NCI-H2171 treated with DMSO at 0.1 percent for 48 hours (cell line): ENCODE measurements at regions not wholly inside any gene's neighbourhood (a gene's known extent, or its start where the extent isn't known, plus 50 kb on each side); places are given as distances from the start of the nearest gene placed in this dataset.
"Not testable (repeated sequence)": the region's sequence is repeated elsewhere in the genome, so short reads cannot be mapped to it uniquely, and the experiment has no call there.

Source experiments
- DNase-seq: peaks from one replicate; lab custom pipeline; 2025; lab: John Stamatoyannopoulos, UW

DNA sequence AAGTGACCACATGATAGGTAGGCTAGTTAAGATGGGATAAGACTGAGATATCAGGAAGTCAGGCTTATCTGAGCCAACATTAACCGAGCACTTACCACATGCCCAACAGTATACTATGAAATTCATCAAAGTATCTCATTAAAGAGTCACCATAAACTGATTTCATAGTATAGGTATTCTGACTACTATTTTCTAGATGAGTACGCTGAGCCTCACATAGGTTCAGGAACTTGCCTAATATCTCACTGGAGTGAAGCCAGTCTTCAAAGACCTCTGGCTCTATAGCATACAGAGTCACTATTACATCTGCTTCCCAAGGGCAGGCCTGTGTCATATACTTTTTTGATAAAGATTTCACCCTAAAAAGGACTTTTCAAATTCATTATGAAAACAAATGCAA, 115.6 kb upstream of the NGF start:
- DNase-seq: no peak

DNA sequence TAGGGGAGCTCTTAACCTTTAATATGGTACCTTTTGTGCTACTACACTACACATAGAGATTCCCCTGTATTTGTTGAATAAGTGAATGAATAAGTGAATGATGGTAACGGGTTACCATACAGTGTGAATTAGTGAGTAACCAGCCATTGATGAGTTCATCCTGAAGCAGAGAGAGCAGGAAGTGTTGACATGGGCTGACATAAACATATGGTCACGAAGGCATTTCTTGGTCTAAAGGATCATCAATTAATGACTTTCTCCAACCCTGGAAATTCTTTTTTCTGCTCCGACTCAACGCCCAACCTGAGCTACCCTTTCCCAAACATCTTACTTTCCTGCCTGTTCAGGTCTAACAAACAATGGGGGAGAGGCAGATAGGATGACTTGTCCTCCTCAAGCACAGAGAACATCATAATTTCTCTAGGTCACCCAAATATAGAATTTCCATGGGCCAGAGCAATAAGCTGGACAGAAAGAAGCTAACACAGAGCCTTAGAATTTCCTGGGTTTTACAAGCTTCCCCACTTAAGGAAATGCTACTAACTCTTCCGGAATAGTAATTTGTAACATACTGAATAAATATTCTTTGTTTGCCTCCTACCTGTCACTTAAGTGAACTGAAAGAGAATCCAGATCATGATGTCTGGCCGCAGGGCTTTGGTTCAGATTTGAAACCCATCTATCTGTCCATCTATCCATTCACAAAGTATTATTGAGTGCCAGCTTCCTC, 114.7 kb upstream of the NGF start:
- DNase-seq: no peak

DNA sequence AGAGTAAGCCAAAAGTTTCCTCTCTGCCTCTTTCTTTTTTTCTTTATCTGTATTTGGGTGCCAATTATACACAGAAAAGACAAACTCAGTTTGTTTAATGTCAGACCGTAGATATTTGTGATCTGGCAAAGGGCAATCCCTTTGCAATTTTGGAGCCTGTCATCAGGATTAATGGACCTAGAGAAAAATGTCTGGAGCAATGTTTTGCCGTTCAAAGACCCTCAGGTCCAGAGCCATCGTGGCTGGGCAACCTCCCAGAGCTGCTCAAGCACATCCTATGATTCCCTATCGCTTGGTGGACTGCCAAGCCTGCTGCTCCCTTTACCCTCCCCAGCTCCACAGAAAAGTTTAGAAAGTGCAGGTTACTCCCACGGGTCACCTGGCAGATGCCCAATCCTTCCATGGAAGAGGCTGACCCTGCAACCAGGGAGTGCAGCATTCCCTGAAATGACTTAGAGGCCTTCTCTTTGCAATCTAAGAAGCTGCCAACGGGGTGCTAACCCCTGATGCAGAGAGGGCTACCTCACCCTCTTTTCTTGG, 112.5 kb upstream of the NGF start:
- no peak for DNase-seq

DNA sequence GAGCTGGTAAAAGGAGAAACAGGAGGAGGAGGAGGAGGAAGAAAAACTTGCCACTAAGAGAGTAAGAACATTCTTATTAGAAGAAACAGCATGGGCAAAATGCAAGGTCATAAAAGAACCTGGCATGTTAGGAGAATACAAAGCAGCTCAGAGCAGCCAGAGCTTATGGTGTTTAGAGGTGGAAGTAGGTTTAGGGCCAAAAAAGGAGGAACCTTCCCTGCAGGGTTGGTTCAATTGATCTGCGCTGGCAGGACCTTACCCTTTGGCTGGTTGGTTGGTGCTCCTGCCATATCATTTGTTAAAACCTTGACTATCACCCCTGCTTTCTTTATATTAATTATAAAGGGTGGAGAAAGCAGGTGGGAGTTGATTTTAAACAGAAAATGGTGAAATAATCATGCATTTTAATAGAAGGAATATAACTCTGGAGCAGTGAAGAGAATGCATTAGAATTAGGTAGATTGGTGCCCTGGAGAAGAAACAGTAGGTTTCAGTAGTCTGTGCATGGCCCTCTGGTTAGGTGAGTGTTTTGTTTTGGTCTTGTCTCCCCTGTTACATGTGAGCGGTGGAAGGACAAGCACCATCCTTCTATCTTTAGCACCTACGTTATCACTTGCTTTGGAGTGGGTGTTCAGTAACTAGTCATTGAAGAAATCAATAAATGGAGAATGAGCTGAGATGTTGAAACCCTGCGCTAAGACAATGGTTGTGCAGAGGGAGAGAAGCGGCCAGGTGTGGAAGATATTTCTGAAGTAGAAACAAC, 110.4 kb upstream of the NGF start:
- no peak for DNase-seq

DNA sequence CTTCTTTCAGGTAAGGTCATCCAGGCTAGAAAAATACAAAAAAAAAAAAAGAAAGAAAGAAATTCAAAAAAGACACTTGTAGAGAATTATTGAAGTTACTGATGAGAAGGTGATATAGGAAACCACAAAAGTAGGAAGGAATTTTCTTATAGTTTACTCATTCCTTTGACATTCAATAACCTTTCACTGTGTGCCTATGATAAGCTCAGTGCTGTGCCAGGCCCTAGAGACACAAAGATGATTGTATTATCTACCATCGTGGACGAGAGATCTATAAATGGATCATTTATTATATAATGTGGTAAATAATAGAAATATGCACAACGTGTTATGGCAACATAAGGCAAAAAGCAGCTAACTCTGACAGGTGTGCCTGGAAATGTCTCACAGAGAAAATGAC, 109.6 kb upstream of the NGF start:
- DNase-seq: no peak

DNA sequence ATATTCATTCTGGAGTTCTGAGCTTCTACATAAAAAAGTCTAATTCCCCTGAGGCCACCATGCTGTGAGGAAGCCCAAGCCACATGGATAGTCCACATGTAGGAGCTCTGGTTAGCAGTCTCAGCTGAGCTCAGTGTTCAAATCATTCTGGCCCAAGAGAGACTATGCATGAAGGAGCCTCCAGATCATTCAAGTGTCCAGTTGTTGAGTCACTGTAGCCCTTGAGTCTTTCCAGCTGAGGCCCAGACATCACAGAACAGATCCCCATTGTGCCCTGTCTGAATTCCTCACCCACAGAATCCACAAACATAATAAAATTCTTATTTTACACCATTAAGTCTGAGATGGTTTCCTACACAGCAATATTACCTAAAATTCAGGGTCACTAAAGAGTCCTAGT, 107.0 kb upstream of the NGF start:
- no peak for DNase-seq

DNA sequence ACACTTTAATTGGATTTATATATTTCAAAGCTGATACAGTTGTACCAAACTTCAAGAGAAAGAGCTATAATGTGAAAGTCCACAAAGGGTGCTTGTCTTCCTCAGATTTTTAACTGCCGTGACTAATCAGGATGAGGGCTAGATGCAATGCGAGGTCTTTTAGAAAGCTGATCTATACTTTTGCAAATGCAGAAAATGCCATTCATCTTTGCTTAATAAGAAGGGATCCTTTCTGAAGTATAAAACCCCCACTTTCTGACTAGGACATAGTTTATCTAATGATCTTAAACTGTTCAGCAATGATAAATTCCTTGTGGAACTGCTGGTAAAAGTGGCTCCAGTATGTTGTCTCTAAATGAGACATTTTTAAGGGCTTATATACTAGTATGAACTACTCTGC, 102.7 kb upstream of the NGF start:
- no peak for DNase-seq

DNA sequence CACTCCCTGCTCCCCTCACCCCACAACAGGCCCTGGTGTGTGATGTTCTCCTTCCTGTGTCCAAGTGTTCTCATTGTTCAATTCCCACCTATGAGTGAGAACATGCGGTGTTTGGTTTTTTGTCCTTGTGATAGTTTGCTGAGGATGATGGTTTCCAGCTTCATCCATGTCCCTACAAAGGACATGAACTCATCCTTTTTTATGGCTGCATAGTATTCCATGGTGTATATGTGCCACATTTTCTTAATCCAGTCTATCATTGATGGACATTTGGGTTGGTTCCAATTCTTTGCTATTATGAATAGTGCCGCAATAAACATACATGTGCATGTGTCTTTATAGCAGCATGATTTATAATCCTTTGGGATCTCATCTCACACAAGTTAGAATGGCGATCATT, 101.5 kb upstream of the NGF start:
- DNase-seq: not testable (repeated sequence)

DNA sequence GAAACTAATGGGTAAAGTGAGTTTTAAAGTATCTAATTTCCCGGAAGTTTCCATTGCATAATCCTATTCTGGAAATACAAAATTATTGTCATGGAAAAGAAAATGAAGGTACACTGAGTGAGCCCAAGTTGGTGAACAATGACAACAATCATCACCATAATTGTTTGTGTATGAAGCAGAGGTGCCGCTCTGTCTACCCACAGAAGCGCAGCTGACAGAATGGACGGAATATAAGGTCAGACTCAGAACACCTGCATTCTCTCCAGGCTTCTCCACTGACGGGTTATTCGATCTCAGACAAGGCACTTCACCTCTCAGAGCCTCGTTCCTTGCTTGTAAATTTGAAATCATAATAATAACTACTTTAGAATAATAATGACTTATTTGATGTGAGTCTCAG, 99.1 kb upstream of the NGF start:
- peak; percentile 58 for DNase-seq

DNA sequence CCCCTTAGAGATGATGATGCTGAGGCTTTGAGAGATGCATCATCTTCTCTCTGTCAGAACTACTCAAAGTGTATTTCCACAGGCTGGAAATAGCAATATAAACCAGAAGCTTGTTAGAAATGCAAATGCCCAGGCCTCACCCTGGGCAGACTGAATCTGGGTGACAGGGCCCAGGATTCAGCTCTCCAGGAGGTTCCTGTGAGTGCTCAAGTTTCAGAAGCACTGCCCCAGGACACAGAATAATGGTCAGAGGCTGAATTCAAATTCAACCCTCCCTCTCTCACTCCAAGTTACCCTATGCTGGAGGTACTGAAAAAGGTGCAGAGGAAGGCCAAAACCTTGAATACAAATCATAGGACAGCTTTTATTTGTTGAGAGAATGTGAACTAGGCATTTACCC, 98.5 kb upstream of the NGF start:
- DNase-seq: no peak

DNA sequence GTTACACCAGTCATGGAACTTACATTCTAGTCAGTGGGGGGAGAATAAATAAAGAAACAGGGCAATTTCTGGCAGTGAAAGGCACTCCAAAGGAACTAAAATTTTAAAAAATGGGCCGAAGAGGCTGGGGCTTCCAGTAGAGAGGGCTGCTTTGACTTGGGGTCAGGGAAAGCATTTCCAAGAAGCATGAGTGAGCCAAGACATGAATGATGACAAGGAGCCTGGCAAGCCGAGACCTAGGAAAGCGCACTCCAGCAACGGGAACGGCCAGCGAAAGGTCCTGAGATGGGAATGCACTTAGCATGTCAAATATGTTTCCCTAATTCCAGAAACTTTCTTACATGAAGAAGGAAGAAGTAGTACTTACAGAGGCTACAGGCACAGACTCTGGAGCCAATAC, 95.4 kb upstream of the NGF start:
- no peak for DNase-seq

DNA sequence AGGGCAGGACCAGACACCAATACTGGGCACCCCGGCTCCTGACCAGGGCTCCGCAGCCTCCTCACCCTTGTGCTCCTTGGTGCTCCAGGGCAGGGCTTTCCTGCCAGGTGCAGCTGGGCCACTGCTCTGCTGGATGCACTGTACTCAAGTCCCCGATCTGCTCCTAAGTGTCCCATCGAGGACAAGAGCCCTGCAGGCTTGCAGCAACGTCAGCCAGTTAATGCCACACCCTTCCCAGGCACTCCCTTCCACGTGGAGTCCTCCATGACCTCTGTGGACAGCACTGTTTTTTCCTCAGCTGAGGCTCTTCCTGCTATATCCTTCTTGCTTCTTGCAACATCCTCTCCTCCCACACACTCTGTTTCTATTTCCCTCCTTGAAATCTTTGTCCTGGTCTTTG, 94.0 kb upstream of the NGF start:
- no peak for DNase-seq

DNA sequence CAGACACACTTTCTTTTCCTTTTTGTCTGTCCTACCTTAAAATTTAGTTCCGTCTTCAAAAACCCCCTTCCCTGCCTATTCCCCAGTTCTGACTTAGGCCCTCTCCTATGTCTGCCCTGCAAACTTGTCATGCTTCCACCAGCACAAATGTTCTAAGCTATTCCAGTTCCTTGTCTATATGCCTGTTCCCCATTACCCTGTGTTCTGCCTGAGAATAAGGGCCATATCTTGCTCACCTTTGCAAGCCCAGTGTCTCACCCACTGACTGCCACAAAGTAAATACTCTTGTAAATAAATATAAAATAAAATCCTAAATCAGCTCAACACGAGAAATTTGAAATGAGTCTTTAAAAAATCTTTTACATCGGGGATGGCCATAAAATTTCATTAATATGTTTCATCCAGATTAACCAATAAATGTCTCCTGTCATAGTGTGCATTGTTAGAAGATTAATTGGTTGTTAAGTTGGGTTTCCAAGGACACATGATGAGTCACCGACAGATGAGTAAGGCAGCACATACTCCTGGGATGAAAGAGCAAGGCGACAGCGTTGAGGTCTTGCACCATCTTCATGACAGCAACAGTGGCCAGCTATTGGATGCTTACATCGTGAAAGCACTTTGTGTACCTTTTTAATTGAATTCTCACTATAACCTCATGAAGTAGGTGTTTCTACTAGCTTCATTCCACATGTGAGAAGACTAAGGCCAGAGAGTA, 92.6 kb upstream of the NGF start:
- no peak for DNase-seq

DNA sequence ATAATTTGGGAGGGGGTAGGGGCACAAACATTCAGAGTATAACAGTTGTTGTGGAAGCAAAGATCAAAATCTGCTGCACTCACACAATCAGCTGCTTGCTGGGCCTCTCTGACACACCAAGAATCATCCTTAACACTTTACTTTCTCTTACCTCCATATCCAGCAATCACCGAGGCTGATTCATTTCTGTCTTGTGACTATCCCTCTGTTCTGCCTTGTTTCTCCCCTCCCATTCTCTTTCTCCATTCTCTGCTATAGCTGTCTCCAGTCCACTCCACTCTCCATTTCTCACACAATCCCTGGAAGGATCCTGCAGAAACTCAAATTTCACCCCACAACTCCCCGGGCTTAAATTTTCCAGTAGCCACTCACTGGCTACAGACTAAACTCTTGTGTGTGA, 91.8 kb upstream of the NGF start:
- DNase-seq: no peak

DNA sequence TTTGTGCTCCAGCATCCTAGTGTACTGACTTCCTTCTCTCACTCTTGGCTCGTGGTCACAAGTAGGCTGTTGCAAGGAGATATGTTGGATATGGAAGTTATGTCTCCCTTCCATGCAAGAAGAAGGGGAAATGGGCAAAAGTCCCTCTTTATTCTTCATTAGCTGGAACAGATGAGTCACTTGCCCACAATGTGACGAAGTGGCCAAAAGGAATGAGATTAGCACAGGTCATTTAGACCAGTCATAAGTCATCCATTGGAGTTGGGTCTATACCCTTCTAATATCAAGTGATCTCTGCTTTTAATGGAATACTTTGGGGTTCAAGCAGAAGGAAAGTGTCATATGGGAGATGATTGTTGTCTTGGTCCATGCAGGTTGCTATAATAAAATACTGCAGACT, 91.2 kb upstream of the NGF start:
- DNase-seq: no peak

DNA sequence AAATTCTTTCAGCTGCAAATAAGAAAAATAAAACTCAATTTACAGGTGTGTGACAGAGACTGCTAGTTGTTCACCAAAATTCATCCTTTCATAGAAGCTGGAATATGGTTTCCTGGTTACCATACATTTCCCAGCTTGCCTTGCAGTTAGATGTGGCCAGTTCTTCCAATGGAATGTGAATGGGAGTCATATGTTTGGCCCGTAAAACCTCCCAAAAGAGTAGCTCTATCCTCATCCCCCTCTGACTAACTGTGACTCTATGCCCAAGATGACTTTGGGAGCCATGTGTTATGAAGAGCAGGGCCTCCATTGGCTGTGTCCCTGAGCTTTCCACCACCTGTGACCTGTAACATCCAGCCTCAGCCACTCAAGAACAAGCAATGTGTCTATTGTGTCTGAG, 90.6 kb upstream of the NGF start:
- DNase-seq: no peak

DNA sequence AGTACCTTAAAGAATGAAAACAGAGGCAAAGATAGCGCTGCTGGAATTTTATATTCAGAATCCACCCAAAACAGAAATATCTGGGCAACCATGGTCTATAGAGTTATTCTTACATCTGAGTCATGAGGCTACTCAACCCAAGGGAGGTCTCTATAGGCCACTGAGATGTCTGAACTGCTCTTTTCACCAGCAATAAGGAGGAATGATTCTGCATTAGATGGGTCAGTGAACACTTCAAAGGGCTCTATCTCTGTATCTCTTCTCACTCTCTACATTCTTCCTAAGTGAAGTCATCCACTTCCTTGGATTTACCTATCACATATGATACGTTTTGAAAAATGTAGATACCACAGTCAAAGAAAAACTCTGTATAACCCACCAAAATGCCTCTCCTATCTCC, 90.2 kb upstream of the NGF start:
- no peak for DNase-seq

DNA sequence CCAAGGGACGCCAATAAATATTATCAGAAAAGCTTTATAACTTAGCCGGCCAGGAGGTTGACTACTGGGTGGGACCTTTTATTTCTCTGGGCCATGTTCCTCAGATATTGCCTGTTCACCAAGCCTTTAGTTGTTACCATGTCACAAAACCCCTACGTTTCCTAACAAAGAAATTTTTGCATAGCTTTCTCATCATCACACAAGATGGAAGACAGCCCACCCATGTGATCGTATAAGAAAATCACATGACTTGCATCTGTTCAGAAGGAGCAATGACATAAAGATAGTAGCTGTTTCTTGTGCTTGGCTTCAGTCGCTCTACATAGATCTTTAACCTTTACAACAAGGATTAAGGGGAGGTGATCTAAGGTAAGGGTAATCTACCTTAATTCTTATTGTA, 88.9 kb upstream of the NGF start:
- peak; percentile 8 for DNase-seq

DNA sequence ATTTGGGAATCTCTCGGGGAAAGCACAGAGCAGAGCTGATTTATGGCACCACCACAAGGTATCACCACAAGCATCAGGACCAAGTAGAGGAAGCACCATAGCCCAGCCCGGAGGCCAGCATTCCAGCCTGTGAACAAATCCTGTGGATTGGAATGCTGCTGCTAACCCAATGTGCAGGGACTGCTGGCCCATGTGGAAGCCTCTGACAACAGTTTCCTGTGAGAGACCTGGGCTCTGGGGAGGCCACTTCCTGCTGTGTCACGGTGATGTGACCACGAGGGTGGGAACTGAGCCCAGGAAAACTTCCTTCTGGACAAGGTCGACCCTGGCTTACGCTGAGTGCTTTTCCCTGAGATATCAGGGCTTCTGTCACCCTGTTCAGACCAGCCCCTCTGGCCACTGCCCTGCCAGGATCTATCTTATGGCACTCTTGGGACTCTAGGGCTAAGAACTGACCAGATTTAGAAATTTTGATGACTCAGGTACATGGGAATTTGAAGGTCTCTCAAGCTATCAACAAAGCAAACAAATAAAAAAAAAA, 88.3 kb upstream of the NGF start:
- no peak for DNase-seq

DNA sequence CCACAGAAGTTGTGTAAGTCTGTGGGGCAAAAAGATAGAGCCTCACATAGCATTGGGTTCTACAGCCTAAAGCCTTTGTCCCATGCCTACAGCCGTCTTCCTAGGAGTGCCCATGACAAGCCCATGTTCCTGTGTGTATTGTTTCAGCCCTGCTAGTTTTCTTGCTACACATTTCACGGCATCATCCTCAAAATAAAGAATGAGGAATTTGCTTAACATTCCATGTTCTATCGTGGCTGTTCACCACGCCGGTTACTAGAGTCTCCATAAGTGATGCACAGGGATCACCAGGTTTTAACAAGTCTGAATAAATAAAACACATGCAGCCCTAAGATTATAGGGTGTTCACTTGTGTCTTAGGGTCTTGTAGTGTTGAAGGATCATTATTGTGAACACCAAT, 87.4 kb upstream of the NGF start:
- DNase-seq: no peak

DNA sequence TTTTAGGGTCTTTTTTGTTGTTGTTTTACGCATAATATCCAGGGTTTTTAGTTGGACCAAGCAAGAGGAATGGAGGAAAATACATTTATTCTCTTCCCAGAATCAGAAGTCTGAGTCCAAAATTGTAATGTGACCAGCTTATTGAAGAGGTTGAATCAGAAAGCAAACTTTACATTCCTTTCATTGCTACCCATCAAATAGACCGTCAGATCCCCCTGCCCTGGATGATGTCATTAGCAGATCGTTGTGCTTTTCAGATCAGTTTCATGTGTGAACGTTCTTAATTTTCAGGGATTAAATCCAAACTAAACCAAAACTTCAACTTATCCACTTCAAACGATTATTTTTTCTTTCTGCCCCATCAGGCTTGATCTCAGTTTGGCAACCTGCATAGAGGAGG, 85.7 kb upstream of the NGF start:
- no peak for DNase-seq

DNA sequence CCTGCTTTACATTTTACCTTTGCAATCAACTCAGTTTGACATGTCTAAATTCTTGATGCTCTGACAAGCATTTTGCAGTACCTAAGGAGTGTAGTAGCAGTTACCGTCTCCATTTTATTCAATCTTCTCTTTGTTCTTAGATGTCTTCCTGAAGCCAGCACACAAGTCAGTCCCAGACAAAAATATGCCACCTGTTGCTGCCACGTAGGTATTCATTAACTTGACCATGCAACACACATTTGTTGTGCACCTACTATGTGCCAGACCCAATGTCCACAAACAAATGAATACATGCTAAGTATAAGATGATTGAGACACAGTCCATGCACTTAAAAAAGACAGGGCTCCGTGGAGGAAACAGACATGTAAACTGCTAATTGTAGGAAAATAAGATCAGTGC, 81.5 kb upstream of the NGF start:
- DNase-seq: no peak

DNA sequence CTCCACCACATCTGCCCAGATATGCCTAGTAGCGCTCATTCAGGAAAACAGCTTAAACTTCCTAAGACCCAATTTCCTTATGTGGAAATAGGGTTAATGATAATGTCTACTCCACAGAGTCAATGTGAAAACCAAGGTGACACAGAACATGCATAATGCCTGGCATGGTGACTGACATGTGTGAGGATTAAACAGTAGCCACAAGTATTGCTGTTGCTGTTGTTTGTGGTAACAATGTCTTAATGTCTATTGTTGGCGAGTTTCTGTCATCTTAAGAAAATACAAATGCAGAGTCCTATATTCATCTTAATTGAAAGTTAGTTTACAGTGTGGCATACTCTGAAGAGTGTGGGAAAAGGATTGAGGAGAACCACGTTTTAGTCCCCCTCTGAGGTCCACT, 75.6 kb upstream of the NGF start:
- DNase-seq: no peak
